ENCODE measurements at regions not wholly inside any gene's neighbourhood (a gene's known extent, or its start where the extent isn't known, plus 50 kb on each side); places are given as distances from the start of the nearest gene placed in this dataset.

DNA sequence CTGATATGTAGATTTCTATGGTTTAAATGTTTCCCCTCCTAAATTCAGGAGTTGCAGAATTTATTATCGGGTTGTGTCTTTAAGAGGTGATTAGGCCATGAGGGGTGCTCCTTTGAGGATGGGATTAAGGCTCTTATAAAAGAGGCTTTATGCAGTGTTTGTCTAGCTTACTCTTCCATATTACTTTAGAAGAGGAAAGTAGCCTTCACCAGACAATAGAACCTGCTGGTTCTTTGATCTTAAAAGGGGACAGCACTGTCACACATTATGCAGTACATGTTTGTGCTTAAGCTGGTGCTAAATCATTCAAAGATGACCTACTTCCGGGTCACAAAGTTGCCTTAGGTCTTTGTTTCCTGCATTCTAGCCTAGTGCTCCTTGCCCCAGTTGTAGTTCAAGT, 81.0 kb downstream of the CPXCR1 start:
- Histone ChIP-seq H2AFZ (no peak overlapping the region), H3K4me3 (no peak overlapping the region), H3F3A (replicated peaks; ENCODE audit: low read depth) (no peaks in the 10 kb centered on the region), H3K4me1 (ENCODE audit: insufficient read depth) (no peaks in the 10 kb centered on the region), H3K27me3 (ENCODE audit: insufficient read depth) (no peaks in the 10 kb centered on the region), H3K4me2 (no peak overlapping the region), H3K27ac (ENCODE audit: low read depth) (no peak overlapping the region), H3K9me2 (ENCODE audit: insufficient read depth) (no peaks in the 10 kb centered on the region), H3K36me3 (ENCODE audit: insufficient read depth) (no peaks in the 10 kb centered on the region), H4K20me1 (replicated peaks; ENCODE audit: insufficient read depth) (no peaks in the 10 kb centered on the region), H3K79me2 (replicated peaks; ENCODE audit: insufficient read depth) (no peaks in the 10 kb centered on the region)
- no peaks in the 10 kb centered on the region for H3K36me3 Mint-ChIP-seq (ENCODE audit: low read depth)
- no peak overlapping the region for H3K4me3 Mint-ChIP-seq
- no peaks in the 10 kb centered on the region for H3K27me3 Mint-ChIP-seq (ENCODE audit: insufficient read depth, low read depth, poor library complexity)
- ATAC-seq (no peak), DNase-seq (ENCODE audit: low spot score) (no peak)
- H3K27ac Mint-ChIP-seq, result no peak overlapping the region
- H3K4me1 Mint-ChIP-seq, result no peaks in the 10 kb centered on the region
- H3K9me3 Mint-ChIP-seq, result no peaks in the 10 kb centered on the region
- no peak for TF ChIP-seq ZNF331 (CRISPR knock-in tag; IDR thresholded peaks at IDR 0.05; ENCODE audit: low read depth)
- TF ChIP-seq EZH2 (IDR thresholded peaks at IDR 0.05; ENCODE audit: low read depth, unreplicated experiment), result no peak
- TF ChIP-seq POLR2AphosphoS5 (IDR thresholded peaks at IDR 0.05; ENCODE audit: low read depth), result no peak
- TF ChIP-seq, protein P1, sequence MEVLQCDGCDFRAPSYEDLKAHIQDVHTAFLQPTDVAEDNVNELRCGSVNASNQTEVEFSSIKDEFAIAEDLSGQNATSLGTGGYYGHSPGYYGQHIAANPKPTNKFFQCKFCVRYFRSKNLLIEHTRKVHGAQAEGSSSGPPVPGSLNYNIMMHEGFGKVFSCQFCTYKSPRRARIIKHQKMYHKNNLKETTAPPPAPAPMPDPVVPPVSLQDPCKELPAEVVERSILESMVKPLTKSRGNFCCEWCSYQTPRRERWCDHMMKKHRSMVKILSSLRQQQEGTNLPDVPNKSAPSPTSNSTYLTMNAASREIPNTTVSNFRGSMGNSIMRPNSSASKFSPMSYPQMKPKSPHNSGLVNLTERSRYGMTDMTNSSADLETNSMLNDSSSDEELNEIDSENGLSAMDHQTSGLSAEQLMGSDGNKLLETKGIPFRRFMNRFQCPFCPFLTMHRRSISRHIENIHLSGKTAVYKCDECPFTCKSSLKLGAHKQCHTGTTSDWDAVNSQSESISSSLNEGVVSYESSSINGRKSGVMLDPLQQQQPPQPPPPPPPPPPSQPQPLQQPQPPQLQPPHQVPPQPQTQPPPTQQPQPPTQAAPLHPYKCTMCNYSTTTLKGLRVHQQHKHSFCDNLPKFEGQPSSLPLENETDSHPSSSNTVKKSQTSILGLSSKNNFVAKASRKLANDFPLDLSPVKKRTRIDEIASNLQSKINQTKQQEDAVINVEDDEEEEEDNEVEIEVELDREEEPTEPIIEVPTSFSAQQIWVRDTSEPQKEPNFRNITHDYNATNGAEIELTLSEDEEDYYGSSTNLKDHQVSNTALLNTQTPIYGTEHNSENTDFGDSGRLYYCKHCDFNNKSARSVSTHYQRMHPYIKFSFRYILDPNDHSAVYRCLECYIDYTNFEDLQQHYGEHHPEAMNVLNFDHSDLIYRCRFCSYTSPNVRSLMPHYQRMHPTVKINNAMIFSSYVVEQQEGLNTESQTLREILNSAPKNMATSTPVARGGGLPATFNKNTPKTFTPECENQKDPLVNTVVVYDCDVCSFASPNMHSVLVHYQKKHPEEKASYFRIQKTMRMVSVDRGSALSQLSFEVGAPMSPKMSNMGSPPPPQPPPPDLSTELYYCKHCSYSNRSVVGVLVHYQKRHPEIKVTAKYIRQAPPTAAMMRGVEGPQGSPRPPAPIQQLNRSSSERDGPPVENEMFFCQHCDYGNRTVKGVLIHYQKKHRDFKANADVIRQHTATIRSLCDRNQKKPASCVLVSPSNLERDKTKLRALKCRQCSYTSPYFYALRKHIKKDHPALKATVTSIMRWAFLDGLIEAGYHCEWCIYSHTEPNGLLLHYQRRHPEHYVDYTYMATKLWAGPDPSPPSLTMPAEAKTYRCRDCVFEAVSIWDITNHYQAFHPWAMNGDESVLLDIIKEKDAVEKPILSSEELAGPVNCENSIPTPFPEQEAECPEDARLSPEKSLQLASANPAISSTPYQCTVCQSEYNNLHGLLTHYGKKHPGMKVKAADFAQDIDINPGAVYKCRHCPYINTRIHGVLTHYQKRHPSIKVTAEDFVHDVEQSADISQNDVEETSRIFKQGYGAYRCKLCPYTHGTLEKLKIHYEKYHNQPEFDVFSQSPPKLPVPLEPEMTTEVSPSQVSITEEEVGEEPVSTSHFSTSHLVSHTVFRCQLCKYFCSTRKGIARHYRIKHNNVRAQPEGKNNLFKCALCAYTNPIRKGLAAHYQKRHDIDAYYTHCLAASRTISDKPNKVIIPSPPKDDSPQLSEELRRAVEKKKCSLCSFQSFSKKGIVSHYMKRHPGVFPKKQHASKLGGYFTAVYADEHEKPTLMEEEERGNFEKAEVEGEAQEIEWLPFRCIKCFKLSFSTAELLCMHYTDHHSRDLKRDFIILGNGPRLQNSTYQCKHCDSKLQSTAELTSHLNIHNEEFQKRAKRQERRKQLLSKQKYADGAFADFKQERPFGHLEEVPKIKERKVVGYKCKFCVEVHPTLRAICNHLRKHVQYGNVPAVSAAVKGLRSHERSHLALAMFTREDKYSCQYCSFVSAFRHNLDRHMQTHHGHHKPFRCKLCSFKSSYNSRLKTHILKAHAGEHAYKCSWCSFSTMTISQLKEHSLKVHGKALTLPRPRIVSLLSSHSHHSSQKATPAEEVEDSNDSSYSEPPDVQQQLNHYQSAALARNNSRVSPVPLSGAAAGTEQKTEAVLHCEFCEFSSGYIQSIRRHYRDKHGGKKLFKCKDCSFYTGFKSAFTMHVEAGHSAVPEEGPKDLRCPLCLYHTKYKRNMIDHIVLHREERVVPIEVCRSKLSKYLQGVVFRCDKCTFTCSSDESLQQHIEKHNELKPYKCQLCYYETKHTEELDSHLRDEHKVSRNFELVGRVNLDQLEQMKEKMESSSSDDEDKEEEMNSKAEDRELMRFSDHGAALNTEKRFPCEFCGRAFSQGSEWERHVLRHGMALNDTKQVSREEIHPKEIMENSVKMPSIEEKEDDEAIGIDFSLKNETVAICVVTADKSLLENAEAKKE (CRISPR knock-in tag; IDR thresholded peaks at IDR 0.05), result no peak
- TF ChIP-seq, protein P2, sequence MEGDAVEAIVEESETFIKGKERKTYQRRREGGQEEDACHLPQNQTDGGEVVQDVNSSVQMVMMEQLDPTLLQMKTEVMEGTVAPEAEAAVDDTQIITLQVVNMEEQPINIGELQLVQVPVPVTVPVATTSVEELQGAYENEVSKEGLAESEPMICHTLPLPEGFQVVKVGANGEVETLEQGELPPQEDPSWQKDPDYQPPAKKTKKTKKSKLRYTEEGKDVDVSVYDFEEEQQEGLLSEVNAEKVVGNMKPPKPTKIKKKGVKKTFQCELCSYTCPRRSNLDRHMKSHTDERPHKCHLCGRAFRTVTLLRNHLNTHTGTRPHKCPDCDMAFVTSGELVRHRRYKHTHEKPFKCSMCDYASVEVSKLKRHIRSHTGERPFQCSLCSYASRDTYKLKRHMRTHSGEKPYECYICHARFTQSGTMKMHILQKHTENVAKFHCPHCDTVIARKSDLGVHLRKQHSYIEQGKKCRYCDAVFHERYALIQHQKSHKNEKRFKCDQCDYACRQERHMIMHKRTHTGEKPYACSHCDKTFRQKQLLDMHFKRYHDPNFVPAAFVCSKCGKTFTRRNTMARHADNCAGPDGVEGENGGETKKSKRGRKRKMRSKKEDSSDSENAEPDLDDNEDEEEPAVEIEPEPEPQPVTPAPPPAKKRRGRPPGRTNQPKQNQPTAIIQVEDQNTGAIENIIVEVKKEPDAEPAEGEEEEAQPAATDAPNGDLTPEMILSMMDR (conservative IDR thresholded peaks at IDR 0.05; ENCODE audit: low read depth in 2 of 2), result no peak
- TF ChIP-seq, protein P3, sequence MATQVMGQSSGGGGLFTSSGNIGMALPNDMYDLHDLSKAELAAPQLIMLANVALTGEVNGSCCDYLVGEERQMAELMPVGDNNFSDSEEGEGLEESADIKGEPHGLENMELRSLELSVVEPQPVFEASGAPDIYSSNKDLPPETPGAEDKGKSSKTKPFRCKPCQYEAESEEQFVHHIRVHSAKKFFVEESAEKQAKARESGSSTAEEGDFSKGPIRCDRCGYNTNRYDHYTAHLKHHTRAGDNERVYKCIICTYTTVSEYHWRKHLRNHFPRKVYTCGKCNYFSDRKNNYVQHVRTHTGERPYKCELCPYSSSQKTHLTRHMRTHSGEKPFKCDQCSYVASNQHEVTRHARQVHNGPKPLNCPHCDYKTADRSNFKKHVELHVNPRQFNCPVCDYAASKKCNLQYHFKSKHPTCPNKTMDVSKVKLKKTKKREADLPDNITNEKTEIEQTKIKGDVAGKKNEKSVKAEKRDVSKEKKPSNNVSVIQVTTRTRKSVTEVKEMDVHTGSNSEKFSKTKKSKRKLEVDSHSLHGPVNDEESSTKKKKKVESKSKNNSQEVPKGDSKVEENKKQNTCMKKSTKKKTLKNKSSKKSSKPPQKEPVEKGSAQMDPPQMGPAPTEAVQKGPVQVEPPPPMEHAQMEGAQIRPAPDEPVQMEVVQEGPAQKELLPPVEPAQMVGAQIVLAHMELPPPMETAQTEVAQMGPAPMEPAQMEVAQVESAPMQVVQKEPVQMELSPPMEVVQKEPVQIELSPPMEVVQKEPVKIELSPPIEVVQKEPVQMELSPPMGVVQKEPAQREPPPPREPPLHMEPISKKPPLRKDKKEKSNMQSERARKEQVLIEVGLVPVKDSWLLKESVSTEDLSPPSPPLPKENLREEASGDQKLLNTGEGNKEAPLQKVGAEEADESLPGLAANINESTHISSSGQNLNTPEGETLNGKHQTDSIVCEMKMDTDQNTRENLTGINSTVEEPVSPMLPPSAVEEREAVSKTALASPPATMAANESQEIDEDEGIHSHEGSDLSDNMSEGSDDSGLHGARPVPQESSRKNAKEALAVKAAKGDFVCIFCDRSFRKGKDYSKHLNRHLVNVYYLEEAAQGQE (IDR thresholded peaks at IDR 0.05; ENCODE audit: unreplicated experiment), result no peak
- no peak for TF ChIP-seq CREB1 (CRISPR knock-in tag; IDR thresholded peaks at IDR 0.05; ENCODE audit: low read depth)
- TF ChIP-seq ZNF114 (CRISPR knock-in tag; IDR thresholded peaks at IDR 0.05), result no peak
- no peak for TF ChIP-seq JUNB (IDR thresholded peaks at IDR 0.05; ENCODE audit: unreplicated experiment)
- no peak for TF ChIP-seq NANOG (IDR thresholded peaks at IDR 0.05; ENCODE audit: borderline replicate concordance)
- TF ChIP-seq, protein P4, sequence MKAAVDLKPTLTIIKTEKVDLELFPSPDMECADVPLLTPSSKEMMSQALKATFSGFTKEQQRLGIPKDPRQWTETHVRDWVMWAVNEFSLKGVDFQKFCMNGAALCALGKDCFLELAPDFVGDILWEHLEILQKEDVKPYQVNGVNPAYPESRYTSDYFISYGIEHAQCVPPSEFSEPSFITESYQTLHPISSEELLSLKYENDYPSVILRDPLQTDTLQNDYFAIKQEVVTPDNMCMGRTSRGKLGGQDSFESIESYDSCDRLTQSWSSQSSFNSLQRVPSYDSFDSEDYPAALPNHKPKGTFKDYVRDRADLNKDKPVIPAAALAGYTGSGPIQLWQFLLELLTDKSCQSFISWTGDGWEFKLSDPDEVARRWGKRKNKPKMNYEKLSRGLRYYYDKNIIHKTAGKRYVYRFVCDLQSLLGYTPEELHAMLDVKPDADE (IDR thresholded peaks at IDR 0.05), result no peak
- no peak for TF ChIP-seq STAT1 (IDR thresholded peaks at IDR 0.05; ENCODE audit: unreplicated experiment)
- TF ChIP-seq EZH2phosphoT487 (IDR thresholded peaks at IDR 0.05; ENCODE audit: unreplicated experiment), result no peak

Measured in GM23338 (cell line).